Stimulated activated CD4-positive, alpha-beta T cell treated with anti-CD3 and anti-CD28 coated beads, TNF-alpha, amount 100 ng/mL, for 1 hour (primary cell): ENCODE measurements at regions not wholly inside any gene's neighbourhood (a gene's known extent, or its start where the extent isn't known, plus 50 kb on each side); places are given as distances from the start of the nearest gene placed in this dataset.
"Not testable (repeated sequence)": the region's sequence is repeated elsewhere in the genome, so short reads cannot be mapped to it uniquely, and the experiment has no call there.

Experiments
- DNase-seq, 3 donors: peaks; one replicate each; pipeline ENCODE4 v3.0.0-alpha.2; 2020; ENCODE audit warnings: low read depth in 3 of 3, low spot score in 1 of 3

- DNase-seq = no peak
These were observed 357.0 kb upstream of the C16orf82 start for GRCh38 chr16:26709754-26710153.

- no peak for DNase-seq
These were observed 356.3 kb upstream of the C16orf82 start for GRCh38 chr16:26710450-26710849.

- no peak for DNase-seq
These were observed 353.9 kb upstream of the C16orf82 start for GRCh38 chr16:26712876-26713275.

GRCh38 chr16:26715969-26716368 is 350.8 kb upstream of the C16orf82 start:
- DNase-seq = no peak

- no peak for DNase-seq
These were observed 348.9 kb upstream of the C16orf82 start for GRCh38 chr16:26717826-26718225.

GRCh38 chr16:26721290-26721689 is 345.4 kb upstream of the C16orf82 start:
- DNase-seq = no peak

- not testable (repeated sequence) for DNase-seq
These were observed 344.8 kb upstream of the C16orf82 start for GRCh38 chr16:26721957-26722356.

GRCh38 chr16:26724189-26724588 is 342.5 kb upstream of the C16orf82 start:
- no peak for DNase-seq

- no peak for DNase-seq
These were observed 338.9 kb upstream of the C16orf82 start for GRCh38 chr16:26727848-26728247.

GRCh38 chr16:26729951-26730541 is 336.7 kb upstream of the C16orf82 start:
- DNase-seq = no peak

GRCh38 chr16:26731729-26732128 is 335.0 kb upstream of the C16orf82 start:
- no peak for DNase-seq

GRCh38 chr16:26733710-26734109 is 333.0 kb upstream of the C16orf82 start:
- no peak for DNase-seq

GRCh38 chr16:26735521-26735920 is 331.2 kb upstream of the C16orf82 start:
- no peak for DNase-seq

- DNase-seq = no peak
These were observed 330.6 kb upstream of the C16orf82 start for GRCh38 chr16:26736084-26736483.

- no peak for DNase-seq
These were observed 326.0 kb upstream of the C16orf82 start for GRCh38 chr16:26740771-26741170.

- DNase-seq = no peak
These were observed 324.7 kb upstream of the C16orf82 start for GRCh38 chr16:26742040-26742439.

- DNase-seq = no peak
These were observed 322.3 kb upstream of the C16orf82 start for GRCh38 chr16:26744430-26744829.

GRCh38 chr16:26747760-26748159 is 319.0 kb upstream of the C16orf82 start:
- DNase-seq = no peak

GRCh38 chr16:26749072-26749471 is 317.7 kb upstream of the C16orf82 start:
- DNase-seq = no peak

- DNase-seq = no peak
These were observed 314.6 kb upstream of the C16orf82 start for GRCh38 chr16:26752166-26752565.

- no peak for DNase-seq
These were observed 310.1 kb upstream of the C16orf82 start for GRCh38 chr16:26756633-26757032.

- DNase-seq = no peak
These were observed 304.1 kb upstream of the C16orf82 start for GRCh38 chr16:26762594-26762993.

GRCh38 chr16:26765087-26765486 is 301.6 kb upstream of the C16orf82 start:
- no peak for DNase-seq
